ENCODE measurements at regions not wholly inside any gene's neighbourhood (a gene's known extent, or its start where the extent isn't known, plus 50 kb on each side); places are given as distances from the start of the nearest gene placed in this dataset.
A peak's percentile ranks its signal among the peaks of the same experiment; 100 is the strongest.
"Not testable (repeated sequence)": the region's sequence is repeated elsewhere in the genome, so short reads cannot be mapped to it uniquely, and the experiment has no call there.

DNA sequence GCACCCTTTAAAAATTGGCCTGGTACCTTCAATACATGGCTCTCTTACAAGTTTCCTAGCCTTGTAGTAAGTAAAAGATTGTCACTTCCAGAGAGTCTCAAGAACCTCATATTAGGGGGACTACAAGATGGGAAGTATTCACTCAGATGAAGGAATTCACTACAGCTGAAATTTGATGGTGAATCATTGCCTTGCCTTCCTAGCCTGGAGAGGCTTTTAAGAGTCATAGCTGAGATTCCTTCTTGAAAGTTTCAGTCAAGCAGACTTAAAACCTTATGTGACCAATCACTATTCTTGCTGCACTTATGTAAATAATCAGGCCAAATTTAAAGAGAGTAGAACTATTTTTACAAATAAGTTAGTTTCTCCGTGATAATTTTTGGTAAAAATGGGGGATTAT lies 451.6 kb downstream of the TRHDE start:
- H3K4me1 Mint-ChIP-seq (ENCODE audit: low read depth), result no peaks in the 10 kb centered on the region
- no peaks in the 10 kb centered on the region for H3K27me3 Mint-ChIP-seq
- H3K36me3 Mint-ChIP-seq (ENCODE audit: low read depth), result no peaks in the 10 kb centered on the region
- intact Hi-C loops (cut with micrococcal nuclease), result no loop called here
- H3K4me3 Mint-ChIP-seq, result no peak overlapping the region
- peaks cover 9% of the 10 kb centered on the region for H3K9me3 Mint-ChIP-seq
- no peak overlapping the region for H3K27ac Mint-ChIP-seq

GRCh38 chr12:72729451-72730010 lies 457.4 kb downstream of the TRHDE start:
- H3K9me3 Mint-ChIP-seq, result no peaks in the 10 kb centered on the region
- no peak overlapping the region for H3K4me3 Mint-ChIP-seq
- H3K27ac Mint-ChIP-seq, result no peak overlapping the region
- intact Hi-C loops (cut with micrococcal nuclease), result no loop called here
- no peaks in the 10 kb centered on the region for H3K27me3 Mint-ChIP-seq
- H3K36me3 Mint-ChIP-seq (ENCODE audit: low read depth), result no peaks in the 10 kb centered on the region
- H3K4me1 Mint-ChIP-seq (ENCODE audit: low read depth), result no peaks in the 10 kb centered on the region

GRCh38 chr12:72734581-72734980 lies 462.4 kb downstream of the TRHDE start:
- Mint-ChIP-seq H3K4me3 (no peak overlapping the region), H3K9me3 (no peaks in the 10 kb centered on the region), H3K27me3 (no peaks in the 10 kb centered on the region), H3K27ac (no peak overlapping the region), H3K4me1 (ENCODE audit: low read depth) (peaks cover 7% of the 10 kb centered on the region), H3K36me3 (ENCODE audit: low read depth) (no peaks in the 10 kb centered on the region)
- intact Hi-C loops (cut with micrococcal nuclease), result no loop called here

DNA sequence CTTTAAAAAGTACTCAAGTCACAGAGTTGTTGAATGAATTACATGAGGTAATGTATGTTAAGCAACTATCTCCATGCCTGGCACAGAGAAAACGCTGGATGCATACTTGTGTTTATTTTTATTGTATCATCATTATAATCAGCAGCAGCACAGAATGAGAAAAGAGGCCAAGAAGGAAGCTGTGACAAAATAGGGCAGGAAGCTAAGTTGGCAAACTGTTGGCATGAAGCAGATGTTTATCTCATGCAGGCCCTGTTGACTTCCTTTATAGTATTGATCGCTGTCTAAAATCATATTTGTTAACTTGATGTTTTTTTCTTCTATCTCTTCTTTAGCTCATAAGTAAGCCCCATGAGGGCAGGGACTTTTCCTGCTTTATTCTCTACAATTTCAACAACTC lies 466.6 kb downstream of the TRHDE start:
- Mint-ChIP-seq H3K4me3 (no peak overlapping the region), H3K36me3 (ENCODE audit: low read depth) (peaks cover 15% of the 10 kb centered on the region), H3K27ac (no peak overlapping the region), H3K9me3 (peaks cover 27% of the 10 kb centered on the region), H3K4me1 (ENCODE audit: low read depth) (peaks cover 22% of the 10 kb centered on the region), H3K27me3 (no peaks in the 10 kb centered on the region)
- intact Hi-C loops (cut with micrococcal nuclease), result no loop called here

GRCh38 chr12:72740064-72740463 lies 467.9 kb downstream of the TRHDE start:
- intact Hi-C loops (cut with micrococcal nuclease), result loop anchor here (10.0 kb wide), 1 partner anchor 65 kb away; no protein-coding TSS in a partner anchor
- H3K9me3 Mint-ChIP-seq, result peaks cover 39% of the 10 kb centered on the region
- peaks cover 26% of the 10 kb centered on the region for H3K36me3 Mint-ChIP-seq (ENCODE audit: low read depth)
- peaks cover 22% of the 10 kb centered on the region for H3K4me1 Mint-ChIP-seq (ENCODE audit: low read depth)
- H3K27me3 Mint-ChIP-seq, result no peaks in the 10 kb centered on the region
- no peak overlapping the region for H3K27ac Mint-ChIP-seq
- no peak overlapping the region for H3K4me3 Mint-ChIP-seq

- intact Hi-C loops (cut with micrococcal nuclease), result loop anchor here (10.0 kb wide), 1 partner anchor 68 kb away; no protein-coding TSS in a partner anchor
These were observed 470.4 kb downstream of the TRHDE start for GRCh38 chr12:72742568-72742967.

GRCh38 chr12:72746048-72746447 lies 473.9 kb downstream of the TRHDE start:
- Mint-ChIP-seq H3K27me3 (no peaks in the 10 kb centered on the region), H3K9me3 (peaks cover 59% of the 10 kb centered on the region), H3K27ac (peak overlapping the region; percentile 22), H3K4me3 (no peak overlapping the region), H3K36me3 (ENCODE audit: low read depth) (peaks cover 44% of the 10 kb centered on the region), H3K4me1 (ENCODE audit: low read depth) (peaks cover 39% of the 10 kb centered on the region)
- intact Hi-C loops (cut with micrococcal nuclease), result loop anchor here (10.0 kb wide), 1 partner anchor 71 kb away; no protein-coding TSS in a partner anchor

More at GRCh38 chr12:72742568-72742967, 470.4 kb downstream of the TRHDE start:
- Mint-ChIP-seq H3K27ac (no peak overlapping the region), H3K4me3 (no peak overlapping the region), H3K36me3 (ENCODE audit: low read depth) (peaks cover 38% of the 10 kb centered on the region), H3K27me3 (no peaks in the 10 kb centered on the region), H3K9me3 (peaks cover 51% of the 10 kb centered on the region), H3K4me1 (ENCODE audit: low read depth) (peaks cover 33% of the 10 kb centered on the region)

GRCh38 chr12:72747111-72747849 lies 475.1 kb downstream of the TRHDE start:
- H3K4me1 Mint-ChIP-seq (ENCODE audit: low read depth), result peaks cover 38% of the 10 kb centered on the region
- peaks cover 48% of the 10 kb centered on the region for H3K9me3 Mint-ChIP-seq
- H3K27me3 Mint-ChIP-seq, result no peaks in the 10 kb centered on the region
- peaks cover 44% of the 10 kb centered on the region for H3K36me3 Mint-ChIP-seq (ENCODE audit: low read depth)
- H3K27ac Mint-ChIP-seq, result peak overlapping the region; percentile 89
- intact Hi-C loops (cut with micrococcal nuclease), result loop anchor here (10.0 kb wide), 1 partner anchor 72 kb away; no protein-coding TSS in a partner anchor
- no peak overlapping the region for H3K4me3 Mint-ChIP-seq

DNA sequence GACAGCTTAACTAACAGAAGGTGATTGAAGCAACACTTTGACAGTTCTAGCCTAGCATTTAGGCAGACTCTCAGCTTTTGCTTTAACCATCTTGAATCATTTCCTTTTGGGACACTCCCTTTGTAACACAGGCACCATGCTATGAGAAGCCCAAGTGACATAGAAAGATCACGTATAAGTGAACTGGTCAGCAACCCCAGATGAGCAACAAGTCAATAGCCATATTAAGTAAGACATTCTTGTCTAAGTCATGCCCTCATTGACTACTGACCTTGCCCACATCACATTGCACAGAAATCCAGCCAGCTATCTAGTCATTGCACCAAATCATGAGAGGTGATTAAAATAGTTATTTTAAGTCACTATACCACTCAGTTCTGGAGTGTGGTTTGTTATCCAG lies 476.8 kb downstream of the TRHDE start:
- Mint-ChIP-seq H3K4me3 (no peak overlapping the region), H3K27me3 (no peaks in the 10 kb centered on the region), H3K4me1 (ENCODE audit: low read depth) (peaks cover 32% of the 10 kb centered on the region), H3K36me3 (ENCODE audit: low read depth) (peaks cover 27% of the 10 kb centered on the region), H3K27ac (peak overlapping the region; percentile 89), H3K9me3 (peaks cover 36% of the 10 kb centered on the region)
- intact Hi-C loops (cut with micrococcal nuclease), result loop anchor here (10.0 kb wide), 1 partner anchor 74 kb away; no protein-coding TSS in a partner anchor

DNA sequence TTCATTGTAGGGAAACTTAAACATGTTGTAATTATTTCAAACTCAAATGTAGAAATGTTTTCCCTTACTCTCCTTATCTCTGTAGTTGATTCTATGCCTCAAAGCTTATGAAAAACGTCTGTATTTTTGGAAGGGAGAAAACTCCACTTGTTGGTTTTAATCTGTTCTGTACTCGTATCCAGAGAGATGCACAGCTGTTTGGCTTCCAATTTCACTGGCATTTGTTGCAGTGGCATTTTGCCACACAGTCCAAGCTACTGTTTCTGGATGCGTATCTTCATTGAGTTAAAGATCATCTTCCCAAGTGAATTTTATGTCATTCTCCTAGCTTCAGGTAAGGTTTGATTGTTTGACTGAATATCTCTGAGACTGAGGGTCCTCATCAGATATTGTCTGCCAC lies 481.4 kb downstream of the TRHDE start:
- H3K9me3 Mint-ChIP-seq, result peaks cover 29% of the 10 kb centered on the region

DNA sequence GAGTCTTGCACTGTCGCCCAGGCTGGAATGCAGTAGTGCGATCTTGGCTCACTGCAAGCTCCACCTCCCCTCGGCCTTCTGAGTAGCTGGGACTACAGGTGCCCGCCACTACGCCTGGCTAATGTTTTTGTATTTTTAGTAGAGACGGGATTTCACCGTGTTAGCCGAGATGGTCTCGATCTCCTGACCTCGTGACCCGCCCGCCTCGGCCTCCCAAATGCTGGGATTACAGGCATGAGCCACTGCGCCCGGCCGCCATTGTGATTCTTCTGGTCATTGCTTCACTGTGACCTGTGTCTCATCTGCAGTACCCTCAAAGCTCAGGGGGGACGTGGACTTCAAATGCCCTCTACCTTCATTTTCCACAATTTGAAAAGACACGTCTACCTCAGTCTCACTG lies 481.9 kb downstream of the TRHDE start:
- H3K4me3 Mint-ChIP-seq; intact Hi-C loops (cut with micrococcal nuclease); H3K27me3 Mint-ChIP-seq; H3K4me1 Mint-ChIP-seq (ENCODE audit: low read depth); H3K27ac Mint-ChIP-seq; H3K36me3 Mint-ChIP-seq (ENCODE audit: low read depth): not testable (repeated sequence)
- H3K9me3 Mint-ChIP-seq, result peaks cover 34% of the 10 kb centered on the region

More for the DNA sequence above, 481.4 kb downstream of the TRHDE start:
- no peak overlapping the region for H3K27ac Mint-ChIP-seq
- intact Hi-C loops (cut with micrococcal nuclease), result no loop called here
- H3K36me3 Mint-ChIP-seq (ENCODE audit: low read depth), result peaks cover 3% of the 10 kb centered on the region
- no peaks in the 10 kb centered on the region for H3K27me3 Mint-ChIP-seq
- H3K4me3 Mint-ChIP-seq, result no peak overlapping the region
- H3K4me1 Mint-ChIP-seq (ENCODE audit: low read depth), result peaks cover 12% of the 10 kb centered on the region

GRCh38 chr12:72766517-72766916 lies 494.3 kb downstream of the TRHDE start:
- Mint-ChIP-seq H3K4me3 (no peak overlapping the region), H3K27ac (no peak overlapping the region), H3K4me1 (ENCODE audit: low read depth) (no peaks in the 10 kb centered on the region), H3K9me3 (peaks cover 6% of the 10 kb centered on the region), H3K36me3 (ENCODE audit: low read depth) (no peaks in the 10 kb centered on the region), H3K27me3 (no peaks in the 10 kb centered on the region)
- intact Hi-C loops (cut with micrococcal nuclease), result no loop called here

GRCh38 chr12:72774023-72774422 lies 501.9 kb downstream of the TRHDE start:
- Mint-ChIP-seq H3K9me3 (peaks cover 6% of the 10 kb centered on the region), H3K36me3 (ENCODE audit: low read depth) (no peaks in the 10 kb centered on the region), H3K27me3 (no peaks in the 10 kb centered on the region), H3K27ac (no peak overlapping the region), H3K4me1 (ENCODE audit: low read depth) (peaks cover 12% of the 10 kb centered on the region), H3K4me3 (no peak overlapping the region)
- intact Hi-C loops (cut with micrococcal nuclease), result no loop called here

DNA sequence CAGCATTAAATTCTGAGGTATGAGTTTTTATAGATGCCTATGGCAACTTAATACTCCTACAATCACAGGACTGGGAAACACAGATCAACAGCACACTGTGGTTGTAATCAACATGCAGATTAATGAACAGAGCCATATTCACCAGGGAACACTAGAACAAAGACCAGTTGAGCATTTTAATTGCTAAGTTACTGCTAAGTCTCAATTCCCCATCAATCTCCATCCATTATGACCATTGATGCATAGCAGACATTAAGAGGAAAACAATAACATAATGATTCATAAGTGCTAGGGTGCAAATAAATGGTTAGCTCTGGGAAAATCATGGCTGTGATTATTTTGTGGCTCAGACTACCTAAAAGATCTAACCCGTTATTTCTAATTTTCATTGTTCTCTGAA lies 505.6 kb downstream of the TRHDE start:
- no peak overlapping the region for H3K4me3 Mint-ChIP-seq
- H3K4me1 Mint-ChIP-seq (ENCODE audit: low read depth), result peaks cover 12% of the 10 kb centered on the region
- H3K36me3 Mint-ChIP-seq (ENCODE audit: low read depth), result no peaks in the 10 kb centered on the region
- no peak overlapping the region for H3K27ac Mint-ChIP-seq
- intact Hi-C loops (cut with micrococcal nuclease), result no loop called here
- peaks cover 9% of the 10 kb centered on the region for H3K9me3 Mint-ChIP-seq
- H3K27me3 Mint-ChIP-seq, result no peaks in the 10 kb centered on the region

All from dendritic cell treated with granulocyte-macrophage colony-stimulating factor and Interleukin-4, amounts not matched to agents 40 ng/mL and 50 ng/mL, for 4 days (primary cell).